A673 (cell line): ENCODE measurements at regions not wholly inside any gene's neighbourhood (a gene's known extent, or its start where the extent isn't known, plus 50 kb on each side); places are given as distances from the start of the nearest gene placed in this dataset.

ENCODE experiments used
- BruUV-seq: library from RNA; stranded (reverse); fragments of 400-500 nt; replicated peaks from 2 replicates; lab custom pipeline; 2021; lab: Mats Ljungman, UMichigan
- CTCF ChIA-PET: fragments of 300-600 bp; sonication (Branson Sonifier 250); formaldehyde crosslinking; loops from one replicate; lab custom pipeline; 2022; ENCODE audit warnings: antibody characterized with exemption; lab: Charles Lee
- POLR2A ChIA-PET: fragments of 300-600 bp; sonication (Branson Sonifier 250); formaldehyde crosslinking; loops from one replicate; lab custom pipeline; 2022; ENCODE audit warnings: antibody characterized with exemption; ENCODE audit not compliant: low non-redundant PET; lab: Charles Lee
- DNase-seq: peaks from one replicate; pipeline ENCODE4 v3.0.0-alpha.2; 2015; ENCODE audit warnings: low spot score
- H3K27ac ChIP-seq: fragments of 200-600 bp; sonication (generic); 2 replicates; pipeline ENCODE4 v1.5.1; 2016; ENCODE audit warnings: mixed run types, low read depth, mild to moderate bottlenecking, mixed read lengths, antibody characterized with exemption, low read length; ENCODE audit not compliant: poor library complexity, severe bottlenecking
- H3K27me3 ChIP-seq: fragments of 200-600 bp; sonication (generic); replicated peaks from 2 replicates; pipeline ENCODE4 v1.6.1; 2017; ENCODE audit warnings: mixed run types, low read depth, mild to moderate bottlenecking, mixed read lengths, antibody characterized with exemption, low read length; ENCODE audit not compliant: insufficient read depth, poor library complexity
- H3K36me3 ChIP-seq: fragments of 200-600 bp; sonication (generic); 2 replicates; pipeline ENCODE4 v1.6.1; 2016; ENCODE audit warnings: mixed run types, mild to moderate bottlenecking, mixed read lengths, antibody characterized with exemption, low read length; ENCODE audit not compliant: insufficient read depth, poor library complexity, severe bottlenecking
- H3K4me1 ChIP-seq: fragments of 200-600 bp; sonication (generic); 2 replicates; pipeline ENCODE4 v1.6.1; 2017; ENCODE audit warnings: mixed run types, mild to moderate bottlenecking, mixed read lengths, antibody characterized with exemption, low read length; ENCODE audit not compliant: insufficient read depth, poor library complexity, severe bottlenecking
- H3K4me3 ChIP-seq: fragments of 200-600 bp; sonication (generic); 2 replicates; pipeline ENCODE4 v1.5.1; 2016; ENCODE audit warnings: low read depth, mixed run types, mild to moderate bottlenecking, mixed read lengths, low read length; ENCODE audit not compliant: poor library complexity, severe bottlenecking
- H3K9me3 ChIP-seq: fragments of 200-600 bp; sonication (generic); 2 replicates; pipeline ENCODE4 v1.6.1; 2016; ENCODE audit warnings: mixed run types, low read depth, mild to moderate bottlenecking, mixed read lengths, antibody characterized with exemption, low read length; ENCODE audit not compliant: poor library complexity, severe bottlenecking
- EZH2 ChIP-seq: fragments of 200-600 bp; sonication (generic); IDR thresholded peaks from 2 replicates; pipeline ENCODE4 v1.6.1; 2017; ENCODE audit warnings: borderline replicate concordance, low read depth, mild to moderate bottlenecking, mixed read lengths, antibody characterized with exemption, low read length; ENCODE audit not compliant: poor library complexity, severe bottlenecking
- intact Hi-C: fragments of 100-400 bp; cut with micrococcal nuclease; formaldehyde crosslinking; loops from one replicate; pipeline ENCODE4 v1.10.0; 2022; ENCODE audit not compliant: unreplicated experiment
- TF ChIP-seq, protein P1 (sequence below): fragments of 300-800, 200-600 bp; sonication (generic); conservative IDR thresholded peaks from 2 replicates; pipeline ENCODE4 v1.5.1; 2017; ENCODE audit warnings: low read depth, mild to moderate bottlenecking, antibody characterized with exemption, low read length, moderate library complexity, mixed read lengths

DNA sequence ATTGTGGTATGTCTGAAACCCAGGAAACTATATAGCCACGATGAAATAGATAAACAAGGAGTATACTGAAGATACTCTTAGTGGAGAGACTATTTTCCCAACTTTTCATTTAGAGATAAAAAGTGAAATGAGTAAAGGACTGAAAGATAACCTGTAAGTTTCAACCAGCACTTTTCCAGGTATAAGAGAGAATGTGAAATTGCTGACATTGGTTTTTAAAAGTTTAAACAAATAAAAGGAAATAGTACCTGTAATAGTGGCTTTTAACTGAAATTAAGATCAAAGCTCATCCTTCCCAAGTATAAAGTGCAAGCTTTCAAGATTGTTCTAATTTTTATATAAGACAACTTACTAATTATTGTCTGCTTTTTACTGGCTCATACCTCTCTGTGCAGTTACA is 130.2 kb upstream of the CCN2 start:
- Histone ChIP-seq H3K27ac (no peak overlapping the region), H3K36me3 (no peaks in the 10 kb centered on the region), H3K9me3 (no peaks in the 10 kb centered on the region), H3K4me1 (peaks cover 14% of the 10 kb centered on the region), H3K27me3 (no peaks in the 10 kb centered on the region), H3K4me3 (no peak overlapping the region)
- DNase-seq, result no peak
- BruUV-seq, result no TSS peak
- no peak for TF ChIP-seq EZH2
- TF ChIP-seq, protein P1, sequence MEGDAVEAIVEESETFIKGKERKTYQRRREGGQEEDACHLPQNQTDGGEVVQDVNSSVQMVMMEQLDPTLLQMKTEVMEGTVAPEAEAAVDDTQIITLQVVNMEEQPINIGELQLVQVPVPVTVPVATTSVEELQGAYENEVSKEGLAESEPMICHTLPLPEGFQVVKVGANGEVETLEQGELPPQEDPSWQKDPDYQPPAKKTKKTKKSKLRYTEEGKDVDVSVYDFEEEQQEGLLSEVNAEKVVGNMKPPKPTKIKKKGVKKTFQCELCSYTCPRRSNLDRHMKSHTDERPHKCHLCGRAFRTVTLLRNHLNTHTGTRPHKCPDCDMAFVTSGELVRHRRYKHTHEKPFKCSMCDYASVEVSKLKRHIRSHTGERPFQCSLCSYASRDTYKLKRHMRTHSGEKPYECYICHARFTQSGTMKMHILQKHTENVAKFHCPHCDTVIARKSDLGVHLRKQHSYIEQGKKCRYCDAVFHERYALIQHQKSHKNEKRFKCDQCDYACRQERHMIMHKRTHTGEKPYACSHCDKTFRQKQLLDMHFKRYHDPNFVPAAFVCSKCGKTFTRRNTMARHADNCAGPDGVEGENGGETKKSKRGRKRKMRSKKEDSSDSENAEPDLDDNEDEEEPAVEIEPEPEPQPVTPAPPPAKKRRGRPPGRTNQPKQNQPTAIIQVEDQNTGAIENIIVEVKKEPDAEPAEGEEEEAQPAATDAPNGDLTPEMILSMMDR, result no peak
- ChIA-PET POLR2A (no interaction called here), CTCF (no interaction called here)
- intact Hi-C loops, result no loop called here

DNA sequence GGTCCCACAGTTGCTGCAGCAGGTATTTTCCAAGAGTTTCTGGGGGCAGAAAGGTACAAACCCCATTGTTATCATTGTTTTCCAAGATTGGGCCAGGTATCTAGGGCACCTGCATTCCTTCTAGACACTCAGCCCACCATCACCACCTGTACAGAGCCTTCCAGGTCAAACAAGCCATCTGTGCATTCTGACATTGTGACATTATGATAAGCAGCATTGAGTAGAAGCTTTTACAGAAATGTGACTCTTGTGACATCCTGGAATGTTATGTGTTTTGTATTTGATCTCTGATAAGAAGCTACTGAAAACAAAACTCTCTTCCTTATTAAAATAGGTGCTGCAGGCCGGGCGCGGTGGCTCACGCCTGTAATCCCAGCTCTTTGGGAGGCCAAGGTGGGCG is 128.1 kb upstream of the CCN2 start:
- no peak overlapping the region for H3K27ac ChIP-seq
- ChIA-PET CTCF (no interaction called here), POLR2A (no interaction called here)
- no peak for DNase-seq
- no peaks in the 10 kb centered on the region for H3K4me1 ChIP-seq
- no TSS peak for BruUV-seq
- TF ChIP-seq EZH2, result no peak
- TF ChIP-seq, protein P1, result no peak
- H3K27me3 ChIP-seq, result no peaks in the 10 kb centered on the region
- no peaks in the 10 kb centered on the region for H3K9me3 ChIP-seq
- intact Hi-C loops, result no loop called here
- no peaks in the 10 kb centered on the region for H3K36me3 ChIP-seq
- no peak overlapping the region for H3K4me3 ChIP-seq

DNA sequence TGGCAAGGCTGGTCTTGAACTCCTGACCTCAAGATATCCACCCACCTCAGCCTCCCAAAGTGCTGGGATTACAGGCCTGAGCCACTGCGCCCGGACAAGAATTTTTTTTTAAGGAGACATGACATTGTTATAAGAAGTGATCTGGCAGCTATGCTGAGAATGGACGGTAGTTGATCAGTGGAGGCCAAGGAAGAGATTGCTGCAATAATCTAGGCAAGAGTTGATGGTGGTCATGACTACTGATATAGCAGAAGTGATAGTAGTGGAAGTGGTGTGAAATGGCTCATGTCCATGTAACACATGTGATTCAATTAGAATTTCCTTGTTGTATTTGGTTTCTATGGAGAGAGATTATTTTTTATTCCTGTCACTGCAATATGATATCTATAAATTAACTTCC is 125.3 kb upstream of the CCN2 start:
- TF ChIP-seq EZH2, result no peak
- TF ChIP-seq, protein P1, result no peak
- BruUV-seq, result no TSS peak

More for the DNA sequence above, 125.3 kb upstream of the CCN2 start:
- no peak for DNase-seq
- no peaks in the 10 kb centered on the region for H3K9me3 ChIP-seq
- intact Hi-C loops, result no loop called here
- POLR2A ChIA-PET, result no interaction called here
- H3K27ac ChIP-seq, result no peak overlapping the region
- no peak overlapping the region for H3K4me3 ChIP-seq
- H3K27me3 ChIP-seq, result no peaks in the 10 kb centered on the region
- H3K4me1 ChIP-seq, result no peaks in the 10 kb centered on the region
- CTCF ChIA-PET, result no interaction called here
- H3K36me3 ChIP-seq, result no peaks in the 10 kb centered on the region
